UCSD-AML1 (cell line): ENCODE measurements at regions not wholly inside any gene's neighbourhood (a gene's known extent, or its start where the extent isn't known, plus 50 kb on each side); places are given as distances from the start of the nearest gene placed in this dataset.

Experiments used
- DNase-seq: peaks from one replicate; lab custom pipeline; 2025; ENCODE audit not compliant: unreplicated experiment; lab: John Stamatoyannopoulos, UW

GRCh38 chr21:41653954-41654491 is 112.8 kb downstream of the RIPK4 start:
- no peak for DNase-seq

GRCh38 chr21:41653243-41653953 is 113.5 kb downstream of the RIPK4 start:
- no peak for DNase-seq

GRCh38 chr21:41651830-41652229 is 115.0 kb downstream of the RIPK4 start:
- no peak for DNase-seq

- no peak for DNase-seq
Observed at GRCh38 chr21:41651406-41651805, 115.4 kb downstream of the RIPK4 start.

GRCh38 chr21:41650526-41651145 is 116.2 kb downstream of the RIPK4 start:
- no peak for DNase-seq

- no peak for DNase-seq
Observed at GRCh38 chr21:41648591-41649031, 118.2 kb downstream of the RIPK4 start.

- no peak for DNase-seq
Observed at GRCh38 chr21:41647806-41648561, 118.9 kb downstream of the RIPK4 start.

GRCh38 chr21:41643246-41643966 is 123.4 kb downstream of the RIPK4 start:
- no peak for DNase-seq

- no peak for DNase-seq
Observed at GRCh38 chr21:41641821-41642701, 124.8 kb downstream of the RIPK4 start.

GRCh38 chr21:41641510-41641815 is 125.4 kb downstream of the RIPK4 start:
- DNase-seq, result no peak

- no peak for DNase-seq
Observed at GRCh38 chr21:41640748-41641509, 125.9 kb downstream of the RIPK4 start.

GRCh38 chr21:41639766-41640165 is 127.1 kb downstream of the RIPK4 start:
- no peak for DNase-seq

GRCh38 chr21:41639336-41639735 is 127.5 kb downstream of the RIPK4 start:
- no peak for DNase-seq

- no peak for DNase-seq
Observed at GRCh38 chr21:41638201-41638790, 128.6 kb downstream of the RIPK4 start.

- DNase-seq, result no peak
Observed at GRCh38 chr21:41636636-41637630, 129.0 kb upstream of the TMPRSS2 start.

- no peak for DNase-seq
Observed at GRCh38 chr21:41635874-41636273, 127.9 kb upstream of the TMPRSS2 start.

GRCh38 chr21:41634858-41635257 is 126.9 kb upstream of the TMPRSS2 start:
- DNase-seq, result no peak

GRCh38 chr21:41634211-41634694 is 126.3 kb upstream of the TMPRSS2 start:
- no peak for DNase-seq
